Adrenal gland (tissue), 5 donors: ENCODE measurements at regions not wholly inside any gene's neighbourhood (a gene's known extent, or its start where the extent isn't known, plus 50 kb on each side); places are given as distances from the start of the nearest gene placed in this dataset.

ENCODE experiments used
- POLR2A ChIP-seq, 2 donors: fragments of 450-650 bp; IDR thresholded peaks; one replicate each; pipeline ENCODE4 v1.6.1; 2017; ENCODE audit warnings: antibody characterized with exemption in 2 of 2, mild to moderate bottlenecking in 2 of 2, moderate library complexity in 1 of 2
- TF ChIP-seq, protein P1 (sequence below), 6 experiments: fragments of 450-650 bp in 4 of 6; fragments of 200-600 bp in 2 of 6; sonication (generic) in 1 of 6; IDR thresholded peaks; 1 replicate in 5 of 6; 2 replicates in 1 of 6; pipeline versions ENCODE4 v1.5.1 to v1.8.0; 2016 to 2021; ENCODE audit warnings: antibody characterized with exemption in 6 of 6, mild to moderate bottlenecking in 2 of 6, moderate library complexity in 1 of 6
- donor health status: DM: no; HTN: no; CAD: no.

DNA sequence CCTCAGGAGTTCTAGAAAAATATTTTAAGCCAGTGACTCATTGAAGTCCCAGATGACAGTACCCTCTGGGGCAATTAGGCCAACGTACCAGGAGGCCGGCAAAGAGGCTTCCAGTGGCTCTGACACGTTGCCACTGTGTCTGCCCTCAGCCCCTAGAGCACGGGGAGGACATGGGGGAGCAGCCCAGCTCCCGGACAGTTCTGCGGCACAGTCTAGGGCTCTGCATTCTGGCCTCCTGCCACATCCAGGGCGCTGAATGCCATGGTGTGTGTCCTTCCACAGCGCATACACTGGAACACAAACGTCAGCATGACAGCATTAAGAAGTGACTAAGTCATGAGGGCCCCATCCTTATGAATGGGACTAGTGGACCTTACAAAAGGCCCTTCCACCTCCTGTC is 156.2 kb downstream of the RNASET2 start:
- TF ChIP-seq, protein P1, sequence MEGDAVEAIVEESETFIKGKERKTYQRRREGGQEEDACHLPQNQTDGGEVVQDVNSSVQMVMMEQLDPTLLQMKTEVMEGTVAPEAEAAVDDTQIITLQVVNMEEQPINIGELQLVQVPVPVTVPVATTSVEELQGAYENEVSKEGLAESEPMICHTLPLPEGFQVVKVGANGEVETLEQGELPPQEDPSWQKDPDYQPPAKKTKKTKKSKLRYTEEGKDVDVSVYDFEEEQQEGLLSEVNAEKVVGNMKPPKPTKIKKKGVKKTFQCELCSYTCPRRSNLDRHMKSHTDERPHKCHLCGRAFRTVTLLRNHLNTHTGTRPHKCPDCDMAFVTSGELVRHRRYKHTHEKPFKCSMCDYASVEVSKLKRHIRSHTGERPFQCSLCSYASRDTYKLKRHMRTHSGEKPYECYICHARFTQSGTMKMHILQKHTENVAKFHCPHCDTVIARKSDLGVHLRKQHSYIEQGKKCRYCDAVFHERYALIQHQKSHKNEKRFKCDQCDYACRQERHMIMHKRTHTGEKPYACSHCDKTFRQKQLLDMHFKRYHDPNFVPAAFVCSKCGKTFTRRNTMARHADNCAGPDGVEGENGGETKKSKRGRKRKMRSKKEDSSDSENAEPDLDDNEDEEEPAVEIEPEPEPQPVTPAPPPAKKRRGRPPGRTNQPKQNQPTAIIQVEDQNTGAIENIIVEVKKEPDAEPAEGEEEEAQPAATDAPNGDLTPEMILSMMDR (IDR thresholded peaks at IDR 0.05), result no peak
- TF ChIP-seq POLR2A (IDR thresholded peaks at IDR 0.05), result no peak
